22Rv1 (cell line): ENCODE measurements at regions not wholly inside any gene's neighbourhood (a gene's known extent, or its start where the extent isn't known, plus 50 kb on each side); places are given as distances from the start of the nearest gene placed in this dataset.

Experiments used
- ZFX ChIP-seq: fragments of 450-650 bp; IDR thresholded peaks from 2 replicates; pipeline ENCODE4 v1.6.1; 2017; ENCODE audit warnings: antibody characterized with exemption, borderline replicate concordance
- TF ChIP-seq, protein P1 (sequence below): fragments of 450-650 bp; IDR thresholded peaks from 2 replicates; pipeline ENCODE4 v1.5.1; 2017; ENCODE audit warnings: mild to moderate bottlenecking

DNA sequence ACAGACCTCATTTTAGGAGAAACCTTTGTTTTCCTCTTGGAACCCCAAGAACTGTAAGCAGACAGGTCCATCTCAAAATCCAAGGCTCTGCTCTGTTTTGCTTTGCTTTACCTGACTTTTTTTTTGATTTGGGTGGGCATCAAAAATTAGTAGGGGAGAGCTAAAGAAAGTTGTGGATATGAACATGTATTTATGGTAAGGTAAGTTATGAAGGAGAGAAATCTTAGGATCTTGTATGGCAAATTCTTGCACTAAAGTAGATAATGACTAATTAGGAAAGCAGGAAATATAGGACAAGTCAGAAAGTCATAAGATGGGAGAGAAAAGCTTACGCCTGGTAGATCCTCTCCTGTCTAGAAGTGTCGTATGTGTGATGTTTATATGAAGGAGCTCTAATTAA, 116.1 kb upstream of the VPREB1 start:
- TF ChIP-seq, protein P1, sequence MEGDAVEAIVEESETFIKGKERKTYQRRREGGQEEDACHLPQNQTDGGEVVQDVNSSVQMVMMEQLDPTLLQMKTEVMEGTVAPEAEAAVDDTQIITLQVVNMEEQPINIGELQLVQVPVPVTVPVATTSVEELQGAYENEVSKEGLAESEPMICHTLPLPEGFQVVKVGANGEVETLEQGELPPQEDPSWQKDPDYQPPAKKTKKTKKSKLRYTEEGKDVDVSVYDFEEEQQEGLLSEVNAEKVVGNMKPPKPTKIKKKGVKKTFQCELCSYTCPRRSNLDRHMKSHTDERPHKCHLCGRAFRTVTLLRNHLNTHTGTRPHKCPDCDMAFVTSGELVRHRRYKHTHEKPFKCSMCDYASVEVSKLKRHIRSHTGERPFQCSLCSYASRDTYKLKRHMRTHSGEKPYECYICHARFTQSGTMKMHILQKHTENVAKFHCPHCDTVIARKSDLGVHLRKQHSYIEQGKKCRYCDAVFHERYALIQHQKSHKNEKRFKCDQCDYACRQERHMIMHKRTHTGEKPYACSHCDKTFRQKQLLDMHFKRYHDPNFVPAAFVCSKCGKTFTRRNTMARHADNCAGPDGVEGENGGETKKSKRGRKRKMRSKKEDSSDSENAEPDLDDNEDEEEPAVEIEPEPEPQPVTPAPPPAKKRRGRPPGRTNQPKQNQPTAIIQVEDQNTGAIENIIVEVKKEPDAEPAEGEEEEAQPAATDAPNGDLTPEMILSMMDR: no peak
- no peak for TF ChIP-seq ZFX
